ENCODE measurements at regions not wholly inside any gene's neighbourhood (a gene's known extent, or its start where the extent isn't known, plus 50 kb on each side); places are given as distances from the start of the nearest gene placed in this dataset.

- ATAC-seq (no peak), DNase-seq (no peak)
- no peaks in the 10 kb centered on the region for H3K4me1 ChIP-seq (ENCODE audit: low read depth)
- H3K9me3 ChIP-seq: no peaks in the 10 kb centered on the region
- H3K36me3 ChIP-seq (ENCODE audit: low read depth): no peaks in the 10 kb centered on the region
- no peak for TF ChIP-seq CTCF (IDR thresholded peaks at IDR 0.05)
- intact Hi-C loops (cut with DNase I, micrococcal nuclease): no loop called here
- H3K4me3 ChIP-seq: no peak overlapping the region
Measured at GRCh38 chrX:49773993-49774392, 55.1 kb upstream of the PAGE4 start.

DNA sequence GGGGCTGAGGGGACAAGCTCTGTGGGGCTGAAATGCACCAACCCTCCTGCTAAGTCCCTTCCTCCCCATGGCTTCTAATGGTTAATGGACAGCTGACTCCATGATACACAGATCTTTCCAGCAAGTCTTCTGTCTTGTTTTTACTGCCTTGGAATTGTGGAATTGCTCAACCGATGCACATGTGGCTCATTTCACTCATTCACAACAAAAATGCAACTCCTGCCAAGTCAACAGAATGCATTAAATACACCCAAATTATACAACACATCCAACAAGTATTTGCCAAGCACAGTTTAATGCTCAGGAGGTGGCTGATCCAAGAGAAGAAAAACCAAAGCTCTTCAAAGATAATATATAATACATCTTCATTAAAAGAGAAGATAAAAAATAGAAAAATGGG lies 61.9 kb upstream of the PAGE4 start:
- TF ChIP-seq CTCF (IDR thresholded peaks at IDR 0.05): no peak
- no peaks in the 10 kb centered on the region for H3K9me3 ChIP-seq
- ATAC-seq (no peak), DNase-seq (no peak)
- no peaks in the 10 kb centered on the region for H3K4me1 ChIP-seq (ENCODE audit: low read depth)
- no peaks in the 10 kb centered on the region for H3K36me3 ChIP-seq (ENCODE audit: low read depth)
- H3K4me3 ChIP-seq: no peak overlapping the region
- intact Hi-C loops (cut with DNase I, micrococcal nuclease): no loop called here

DNA sequence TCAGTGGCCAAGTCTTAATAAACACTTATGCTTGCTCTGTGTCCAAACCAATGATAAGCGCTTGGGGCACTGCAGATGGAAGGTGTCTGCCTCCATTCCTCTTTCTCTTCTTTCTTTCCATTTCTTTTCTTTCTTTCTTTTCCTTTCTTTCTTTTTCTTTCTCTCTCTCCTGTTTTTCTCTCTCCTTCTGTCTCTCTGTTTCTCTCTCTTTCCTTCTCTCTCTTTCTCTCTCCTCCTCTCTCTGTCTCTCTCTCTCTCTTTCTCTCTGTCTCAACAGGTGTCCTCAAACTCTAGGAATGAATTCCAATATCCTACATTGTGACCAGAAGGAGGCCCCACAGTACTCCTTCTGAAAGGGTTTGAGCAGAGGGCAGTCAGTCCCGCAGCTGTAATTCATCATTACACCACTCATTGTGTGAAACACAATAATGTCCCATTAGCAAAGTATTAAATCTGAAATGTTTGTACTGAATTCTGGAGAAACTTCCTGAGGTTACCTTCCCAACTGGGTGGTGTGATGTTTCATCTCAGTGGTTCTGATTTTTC lies 66.5 kb upstream of the PAGE1 start:
- no peak for TF ChIP-seq CTCF (IDR thresholded peaks at IDR 0.05)
- H3K4me1 ChIP-seq (ENCODE audit: low read depth): no peaks in the 10 kb centered on the region
- DNase-seq (no peak), ATAC-seq (no peak)
- H3K4me3 ChIP-seq: no peak overlapping the region
- intact Hi-C loops (cut with DNase I, micrococcal nuclease): no loop called here
- H3K9me3 ChIP-seq: no peaks in the 10 kb centered on the region
- H3K36me3 ChIP-seq (ENCODE audit: low read depth): no peaks in the 10 kb centered on the region

DNA sequence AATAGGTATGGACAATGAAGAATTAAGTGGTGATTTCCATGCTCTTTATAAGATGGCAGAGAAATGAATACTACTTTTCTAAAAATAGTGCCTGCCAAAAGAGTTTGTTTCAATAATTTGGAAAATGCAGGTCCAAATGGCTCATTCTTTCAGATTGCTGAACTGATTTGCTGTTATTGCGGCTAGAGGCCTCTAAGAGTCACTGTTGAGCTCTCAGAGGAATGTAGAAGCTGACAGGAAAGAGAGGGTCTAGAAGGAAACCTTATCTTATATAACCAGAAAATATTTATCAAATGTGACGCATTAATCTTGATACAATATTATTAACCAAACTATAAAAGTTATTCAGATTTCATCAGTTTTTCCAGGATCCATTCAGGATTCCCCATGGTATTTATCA lies 65.7 kb upstream of the PAGE1 start:
- DNase-seq (peak in 1 of 3 donors; percentile 10), ATAC-seq (no peak)
- intact Hi-C loops (cut with DNase I, micrococcal nuclease): no loop called here
- Histone ChIP-seq H3K9me3 (no peaks in the 10 kb centered on the region), H3K4me3 (no peak overlapping the region), H3K4me1 (ENCODE audit: low read depth) (no peaks in the 10 kb centered on the region), H3K36me3 (ENCODE audit: low read depth) (no peaks in the 10 kb centered on the region)
- no peak for TF ChIP-seq CTCF (IDR thresholded peaks at IDR 0.05)

DNA sequence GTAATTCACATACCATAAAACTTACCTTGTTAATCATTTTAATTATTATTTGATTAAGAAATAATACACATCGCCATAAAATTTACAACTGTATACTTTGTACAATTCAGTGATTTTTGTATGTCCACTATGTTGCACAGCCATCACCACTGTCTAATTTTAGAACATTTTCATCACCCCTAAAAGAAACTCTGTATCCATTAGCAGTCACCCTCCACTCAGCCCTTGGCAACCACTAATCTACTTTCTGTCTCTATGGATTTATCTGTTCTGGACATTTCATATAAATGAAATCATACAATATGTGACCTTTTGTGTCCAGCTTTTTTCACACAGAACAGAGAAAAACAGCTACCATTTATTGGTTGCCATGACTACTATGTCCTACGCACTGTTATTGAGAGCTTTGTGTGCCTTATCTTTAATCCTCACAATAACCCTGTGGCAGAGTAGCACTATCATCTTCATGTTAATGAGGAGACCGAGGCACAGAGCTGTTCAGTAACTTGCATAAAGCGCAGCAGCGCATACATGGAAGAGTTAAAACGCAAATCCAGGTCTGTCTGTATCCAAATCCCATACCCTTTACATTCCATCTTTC lies 64.6 kb upstream of the PAGE1 start:
- DNase-seq: no peak
- no peaks in the 10 kb centered on the region for H3K4me1 ChIP-seq (ENCODE audit: low read depth)
- H3K9me3 ChIP-seq: no peaks in the 10 kb centered on the region
- intact Hi-C loops (cut with DNase I, micrococcal nuclease): no loop called here
- no peak for ATAC-seq
- H3K4me3 ChIP-seq: no peak overlapping the region
- TF ChIP-seq CTCF (IDR thresholded peaks at IDR 0.05): no peak
- H3K36me3 ChIP-seq (ENCODE audit: low read depth): no peaks in the 10 kb centered on the region

DNA sequence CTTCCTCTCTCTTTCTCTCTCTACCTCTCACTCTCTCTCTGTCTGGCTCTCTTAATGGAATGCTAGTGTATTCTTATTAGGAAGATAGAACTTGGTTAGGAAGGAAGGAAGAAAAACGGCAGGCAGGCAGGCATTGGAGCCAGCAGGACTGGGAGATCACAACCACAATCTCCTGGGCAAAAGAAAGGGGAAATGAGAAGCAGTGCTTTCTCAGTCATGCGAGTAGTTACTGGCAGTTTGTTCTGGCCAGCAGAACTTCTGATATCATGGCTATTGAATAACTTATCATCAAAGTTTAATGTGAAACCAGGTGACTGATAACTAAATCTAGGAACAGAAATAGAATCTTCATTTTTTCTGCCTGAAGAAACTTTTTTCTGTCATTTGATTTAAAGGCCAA lies 60.9 kb upstream of the PAGE1 start:
- no peaks in the 10 kb centered on the region for H3K9me3 ChIP-seq
- ATAC-seq: no peak
- intact Hi-C loops (cut with DNase I, micrococcal nuclease): no loop called here
- H3K4me1 ChIP-seq (ENCODE audit: low read depth): no peaks in the 10 kb centered on the region
- no peak overlapping the region for H3K4me3 ChIP-seq
- H3K36me3 ChIP-seq (ENCODE audit: low read depth): no peaks in the 10 kb centered on the region
- no peak for DNase-seq
- TF ChIP-seq CTCF (IDR thresholded peaks at IDR 0.05): no peak
